Activated T-cell treated with anti-CD3 and anti-CD28 coated beads, Interleukin-2, amount 50 U/mL, for 24 hours (primary cell): ENCODE measurements at regions not wholly inside any gene's neighbourhood (a gene's known extent, or its start where the extent isn't known, plus 50 kb on each side); places are given as distances from the start of the nearest gene placed in this dataset.

ENCODE experiments used
- DNase-seq: peaks from one replicate; pipeline ENCODE4 v3.0.0-alpha.2; 2020
- H3K27ac Mint-ChIP-seq: 2 replicates; pipeline ENCODE4 v1.8.0; 2020; ENCODE audit warnings: mild to moderate bottlenecking, mixed read lengths
- H3K27me3 Mint-ChIP-seq: 2 replicates; pipeline ENCODE4 v1.8.0; 2020; ENCODE audit warnings: mixed read lengths
- H3K36me3 Mint-ChIP-seq: 2 replicates; pipeline ENCODE4 v1.8.0; 2020; ENCODE audit warnings: low read depth, mixed read lengths
- H3K4me1 Mint-ChIP-seq: 2 replicates; pipeline ENCODE4 v1.8.0; 2020; ENCODE audit warnings: low read depth, mixed read lengths
- H3K4me3 Mint-ChIP-seq: 2 replicates; pipeline ENCODE4 v1.8.0; 2020; ENCODE audit warnings: mild to moderate bottlenecking, moderate library complexity, mixed read lengths
- H3K9me3 Mint-ChIP-seq: 2 replicates; pipeline ENCODE4 v1.8.0; 2020; ENCODE audit warnings: mixed read lengths

GRCh38 chr10:4473977-4474376, 352.0 kb upstream of the AKR1E2 start:
- Mint-ChIP-seq H3K4me1 (peaks cover 5% of the 10 kb centered on the region), H3K9me3 (no peaks in the 10 kb centered on the region), H3K4me3 (no peak overlapping the region), H3K27me3 (peaks cover 13% of the 10 kb centered on the region), H3K27ac (no peak overlapping the region), H3K36me3 (no peaks in the 10 kb centered on the region)
- no peak for DNase-seq

GRCh38 chr10:4472190-4472904, 353.7 kb upstream of the AKR1E2 start:
- Mint-ChIP-seq H3K4me1 (peaks cover 4% of the 10 kb centered on the region), H3K27ac (no peak overlapping the region), H3K4me3 (no peak overlapping the region), H3K27me3 (peaks cover 20% of the 10 kb centered on the region), H3K36me3 (no peaks in the 10 kb centered on the region), H3K9me3 (no peaks in the 10 kb centered on the region)
- no peak for DNase-seq

- no peak for DNase-seq
- H3K27me3 Mint-ChIP-seq = peaks cover 26% of the 10 kb centered on the region
- no peaks in the 10 kb centered on the region for H3K9me3 Mint-ChIP-seq
- no peak overlapping the region for H3K4me3 Mint-ChIP-seq
- H3K36me3 Mint-ChIP-seq = no peaks in the 10 kb centered on the region
- H3K4me1 Mint-ChIP-seq = peaks cover 4% of the 10 kb centered on the region
- H3K27ac Mint-ChIP-seq = no peak overlapping the region
These were observed 355.7 kb upstream of the AKR1E2 start for GRCh38 chr10:4470231-4470835.

GRCh38 chr10:4467481-4467880, 358.5 kb upstream of the AKR1E2 start:
- Mint-ChIP-seq H3K27me3 (peaks cover 24% of the 10 kb centered on the region), H3K4me1 (no peaks in the 10 kb centered on the region), H3K36me3 (no peaks in the 10 kb centered on the region), H3K9me3 (peaks cover 5% of the 10 kb centered on the region), H3K27ac (no peak overlapping the region), H3K4me3 (no peak overlapping the region)
- no peak for DNase-seq

GRCh38 chr10:4460267-4460666, 365.7 kb upstream of the AKR1E2 start:
- Mint-ChIP-seq H3K27ac (no peak overlapping the region), H3K9me3 (peaks cover 5% of the 10 kb centered on the region), H3K4me3 (no peak overlapping the region), H3K36me3 (no peaks in the 10 kb centered on the region), H3K4me1 (no peaks in the 10 kb centered on the region), H3K27me3 (peaks cover 3% of the 10 kb centered on the region)
- no peak for DNase-seq

GRCh38 chr10:4459531-4459930, 366.5 kb upstream of the AKR1E2 start:
- Mint-ChIP-seq H3K9me3 (peaks cover 5% of the 10 kb centered on the region), H3K4me1 (no peaks in the 10 kb centered on the region), H3K36me3 (no peaks in the 10 kb centered on the region), H3K27me3 (peaks cover 3% of the 10 kb centered on the region), H3K4me3 (no peak overlapping the region), H3K27ac (no peak overlapping the region)
- DNase-seq = no peak

GRCh38 chr10:4457597-4457996, 368.4 kb upstream of the AKR1E2 start:
- H3K9me3 Mint-ChIP-seq = no peaks in the 10 kb centered on the region
- no peak for DNase-seq
- H3K4me3 Mint-ChIP-seq = no peak overlapping the region
- H3K4me1 Mint-ChIP-seq = no peaks in the 10 kb centered on the region
- H3K27ac Mint-ChIP-seq = no peak overlapping the region
- peaks cover 8% of the 10 kb centered on the region for H3K27me3 Mint-ChIP-seq
- no peaks in the 10 kb centered on the region for H3K36me3 Mint-ChIP-seq

- Mint-ChIP-seq H3K4me3 (no peak overlapping the region), H3K27me3 (peaks cover 12% of the 10 kb centered on the region), H3K36me3 (no peaks in the 10 kb centered on the region), H3K27ac (no peak overlapping the region), H3K4me1 (no peaks in the 10 kb centered on the region), H3K9me3 (no peaks in the 10 kb centered on the region)
- DNase-seq = no peak
These were observed 369.2 kb upstream of the AKR1E2 start for GRCh38 chr10:4456776-4457175.

- H3K27me3 Mint-ChIP-seq = peaks cover 12% of the 10 kb centered on the region
These were observed 369.7 kb upstream of the AKR1E2 start for GRCh38 chr10:4456279-4456678.

GRCh38 chr10:4453950-4454349, 372.1 kb upstream of the AKR1E2 start:
- no peak overlapping the region for H3K4me3 Mint-ChIP-seq
- no peak overlapping the region for H3K27ac Mint-ChIP-seq
- peaks cover 9% of the 10 kb centered on the region for H3K4me1 Mint-ChIP-seq
- H3K9me3 Mint-ChIP-seq = no peaks in the 10 kb centered on the region
- peaks cover 11% of the 10 kb centered on the region for H3K27me3 Mint-ChIP-seq
- H3K36me3 Mint-ChIP-seq = no peaks in the 10 kb centered on the region
- DNase-seq = no peak

More at GRCh38 chr10:4456279-4456678, 369.7 kb upstream of the AKR1E2 start:
- Mint-ChIP-seq H3K9me3 (no peaks in the 10 kb centered on the region), H3K4me3 (no peak overlapping the region), H3K36me3 (no peaks in the 10 kb centered on the region), H3K4me1 (peaks cover 1% of the 10 kb centered on the region), H3K27ac (no peak overlapping the region)
- DNase-seq = no peak

GRCh38 chr10:4453276-4453675, 372.7 kb upstream of the AKR1E2 start:
- Mint-ChIP-seq H3K27ac (no peak overlapping the region), H3K4me1 (peaks cover 9% of the 10 kb centered on the region), H3K27me3 (peaks cover 10% of the 10 kb centered on the region)

GRCh38 chr10:4450981-4451908, 374.8 kb upstream of the AKR1E2 start:
- Mint-ChIP-seq H3K4me1 (peaks cover 9% of the 10 kb centered on the region), H3K36me3 (no peaks in the 10 kb centered on the region), H3K4me3 (no peak overlapping the region), H3K27me3 (peaks cover 12% of the 10 kb centered on the region), H3K27ac (no peak overlapping the region), H3K9me3 (no peaks in the 10 kb centered on the region)
- DNase-seq = no peak

More at GRCh38 chr10:4453276-4453675, 372.7 kb upstream of the AKR1E2 start:
- Mint-ChIP-seq H3K36me3 (no peaks in the 10 kb centered on the region), H3K4me3 (no peak overlapping the region), H3K9me3 (no peaks in the 10 kb centered on the region)
- no peak for DNase-seq

- peaks cover 17% of the 10 kb centered on the region for H3K27me3 Mint-ChIP-seq
- no peak for DNase-seq
- peaks cover 9% of the 10 kb centered on the region for H3K4me1 Mint-ChIP-seq
- no peak overlapping the region for H3K4me3 Mint-ChIP-seq
- no peak overlapping the region for H3K27ac Mint-ChIP-seq
- no peaks in the 10 kb centered on the region for H3K9me3 Mint-ChIP-seq
- H3K36me3 Mint-ChIP-seq = no peaks in the 10 kb centered on the region
These were observed 375.8 kb upstream of the AKR1E2 start for GRCh38 chr10:4450169-4450568.

GRCh38 chr10:4448030-4448429, 378.0 kb upstream of the AKR1E2 start:
- no peak overlapping the region for H3K27ac Mint-ChIP-seq

More at GRCh38 chr10:4448030-4448429, 378.0 kb upstream of the AKR1E2 start:
- H3K4me1 Mint-ChIP-seq = peaks cover 9% of the 10 kb centered on the region
- no peak overlapping the region for H3K4me3 Mint-ChIP-seq
- peaks cover 2% of the 10 kb centered on the region for H3K36me3 Mint-ChIP-seq
- DNase-seq = no peak
- peaks cover 11% of the 10 kb centered on the region for H3K9me3 Mint-ChIP-seq
- H3K27me3 Mint-ChIP-seq = peaks cover 19% of the 10 kb centered on the region
